Stimulated activated CD4-positive, alpha-beta T cell treated with anti-CD3 and anti-CD28 coated beads, Interleukin-2, amount 100 ng/mL, for 48 hours (primary cell): ENCODE measurements at regions not wholly inside any gene's neighbourhood (a gene's known extent, or its start where the extent isn't known, plus 50 kb on each side); places are given as distances from the start of the nearest gene placed in this dataset.
"Not testable (repeated sequence)": the region's sequence is repeated elsewhere in the genome, so short reads cannot be mapped to it uniquely, and the experiment has no call there.

Experiments
- DNase-seq, 2 donors: peaks; one replicate each; pipeline ENCODE4 v3.0.0-alpha.2; 2020

DNA sequence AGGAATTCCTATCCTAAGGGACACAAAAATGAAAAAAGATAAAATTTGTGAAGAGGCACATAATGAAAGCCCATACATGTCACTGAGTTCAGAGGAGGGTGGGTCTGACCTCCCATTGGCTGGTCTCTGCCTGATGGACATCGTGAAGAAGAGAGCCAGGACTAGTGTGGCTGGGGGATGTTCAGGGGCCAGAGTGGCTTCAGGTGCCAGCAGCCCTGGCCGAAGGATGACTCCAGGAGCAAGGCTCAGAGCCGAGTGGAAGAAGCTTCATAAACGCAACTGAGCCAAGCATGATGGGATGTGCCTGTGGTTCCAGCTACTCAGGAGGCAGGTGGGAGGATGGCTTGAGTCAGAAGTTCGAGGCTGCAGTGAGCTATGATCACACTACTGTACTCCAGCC is 56.9 kb upstream of the ATP5PO start:
- no peak for DNase-seq

DNA sequence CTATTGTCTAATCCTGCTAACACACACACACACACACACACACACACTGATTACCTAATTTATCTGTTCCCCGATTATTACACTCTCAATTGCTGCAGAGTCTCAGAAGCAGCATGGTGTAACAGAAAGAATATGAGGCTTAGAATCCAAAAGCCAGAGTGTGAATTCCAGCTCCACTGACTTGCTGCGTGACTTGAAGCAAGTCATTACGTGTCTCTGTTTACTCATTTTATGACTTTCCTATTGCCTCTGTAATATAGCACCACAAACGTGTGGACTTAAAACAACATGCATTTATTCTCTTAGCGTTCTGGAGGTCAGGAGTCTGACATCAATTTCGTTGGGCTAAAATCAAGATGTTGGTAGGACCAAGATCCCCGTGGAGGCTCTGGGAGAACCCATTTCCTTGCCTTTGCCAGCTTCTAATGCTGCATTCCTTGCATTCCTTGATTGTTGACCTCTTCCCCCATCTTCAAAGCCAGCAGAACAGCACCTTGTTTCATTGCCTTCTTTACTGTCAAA is 55.9 kb upstream of the ATP5PO start:
- no peak for DNase-seq

DNA sequence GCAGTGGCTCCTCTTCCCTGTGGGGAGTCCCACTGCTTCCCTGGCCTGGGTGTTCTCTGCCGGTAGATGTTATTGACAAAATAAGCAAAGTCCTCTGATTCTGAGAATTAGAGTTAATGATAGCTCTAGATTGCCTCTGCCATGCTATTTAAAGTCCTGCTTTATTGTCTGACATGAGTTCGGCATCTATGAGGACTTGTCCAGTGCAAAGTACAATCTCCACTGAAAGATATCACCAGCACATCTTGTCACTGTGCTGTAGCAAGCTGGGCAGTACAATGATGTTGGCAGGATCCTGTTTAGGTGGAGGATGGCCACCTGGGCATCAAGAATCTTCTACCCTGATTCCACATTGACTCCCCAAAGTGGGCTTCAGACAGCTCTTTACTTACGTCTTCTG is 54.0 kb upstream of the ATP5PO start:
- DNase-seq = no peak

DNA sequence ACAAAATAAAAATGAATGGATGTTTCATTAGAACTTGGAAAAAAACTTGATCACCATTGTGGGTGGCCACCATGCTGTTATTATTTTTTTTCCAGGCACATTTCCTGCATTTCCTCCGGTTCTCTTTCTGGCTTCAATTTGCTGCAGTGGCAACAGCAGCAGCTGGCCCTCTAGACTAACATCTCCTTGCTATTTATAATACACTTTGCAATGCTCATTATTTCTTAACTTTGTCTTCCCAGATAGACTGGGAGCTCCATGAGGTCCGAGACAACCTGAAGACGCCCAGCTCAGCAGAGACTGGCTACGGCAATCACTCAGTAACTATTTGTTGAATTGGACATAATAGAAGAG is 53.4 kb upstream of the ATP5PO start:
- DNase-seq = no peak

DNA sequence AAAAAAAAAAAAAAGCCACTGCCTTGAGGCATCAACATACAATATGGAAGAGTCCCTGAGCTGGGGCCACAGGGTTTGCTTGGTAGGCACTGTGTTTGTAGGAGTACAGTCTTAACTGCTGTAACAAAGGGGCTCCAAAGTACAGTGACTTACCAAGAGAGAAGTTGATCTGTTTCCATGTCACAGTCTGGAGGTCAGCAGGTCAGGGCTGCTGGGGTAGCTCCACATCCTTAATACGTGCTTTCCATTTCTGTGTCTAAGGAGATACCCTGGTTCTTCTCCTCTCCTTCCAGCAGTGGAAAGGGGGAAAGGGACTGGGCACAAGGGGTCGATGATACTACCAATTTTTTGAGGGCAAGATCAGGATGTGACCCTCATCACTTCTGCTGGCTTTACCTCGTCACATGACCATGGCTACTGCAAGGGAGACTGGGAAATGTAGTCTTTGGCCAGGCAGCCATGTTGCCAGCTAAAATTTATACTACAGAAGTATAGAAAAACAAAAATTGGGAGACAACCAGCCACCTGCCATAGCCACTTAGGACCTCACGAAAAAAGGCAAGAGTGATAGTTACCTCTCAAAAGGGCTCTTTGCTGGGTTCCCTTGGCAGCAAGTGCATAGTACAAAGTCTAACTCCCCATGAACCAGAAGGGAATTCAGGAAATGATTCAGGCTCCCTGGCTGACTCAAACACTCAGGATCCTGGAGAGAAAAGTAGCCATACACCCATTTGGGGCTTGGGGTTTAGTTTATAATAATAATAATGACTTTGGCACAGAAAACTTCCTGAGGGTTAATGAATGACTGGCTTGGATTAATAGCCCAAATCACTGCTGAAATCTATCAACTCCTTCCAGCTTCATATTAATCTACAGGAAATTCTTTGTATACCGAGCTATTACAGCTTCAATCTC is 52.7 kb upstream of the ATP5PO start:
- DNase-seq = no peak

DNA sequence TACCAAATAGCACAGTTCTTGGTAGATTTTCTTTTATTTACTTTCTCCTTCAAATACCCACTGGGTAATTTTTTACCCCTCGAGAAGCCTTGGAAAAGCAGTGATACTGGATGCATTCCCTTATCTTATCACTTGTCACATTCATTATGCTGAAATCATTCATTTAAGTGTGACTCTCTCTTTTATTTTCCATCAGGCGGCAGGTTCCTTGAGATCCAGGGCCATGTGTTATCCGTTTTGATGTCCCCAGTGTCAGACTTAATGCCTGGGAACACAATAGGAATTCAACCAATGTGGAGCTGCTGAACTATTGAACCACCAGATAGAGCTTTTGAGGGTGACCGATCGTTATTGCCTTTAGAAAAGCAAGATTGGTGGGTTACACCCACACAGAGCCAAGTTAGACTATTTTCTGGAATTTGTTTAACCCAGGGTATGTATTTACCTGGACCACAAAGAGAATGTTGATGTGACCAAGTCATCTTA is 51.5 kb upstream of the ATP5PO start:
- DNase-seq = no peak

DNA sequence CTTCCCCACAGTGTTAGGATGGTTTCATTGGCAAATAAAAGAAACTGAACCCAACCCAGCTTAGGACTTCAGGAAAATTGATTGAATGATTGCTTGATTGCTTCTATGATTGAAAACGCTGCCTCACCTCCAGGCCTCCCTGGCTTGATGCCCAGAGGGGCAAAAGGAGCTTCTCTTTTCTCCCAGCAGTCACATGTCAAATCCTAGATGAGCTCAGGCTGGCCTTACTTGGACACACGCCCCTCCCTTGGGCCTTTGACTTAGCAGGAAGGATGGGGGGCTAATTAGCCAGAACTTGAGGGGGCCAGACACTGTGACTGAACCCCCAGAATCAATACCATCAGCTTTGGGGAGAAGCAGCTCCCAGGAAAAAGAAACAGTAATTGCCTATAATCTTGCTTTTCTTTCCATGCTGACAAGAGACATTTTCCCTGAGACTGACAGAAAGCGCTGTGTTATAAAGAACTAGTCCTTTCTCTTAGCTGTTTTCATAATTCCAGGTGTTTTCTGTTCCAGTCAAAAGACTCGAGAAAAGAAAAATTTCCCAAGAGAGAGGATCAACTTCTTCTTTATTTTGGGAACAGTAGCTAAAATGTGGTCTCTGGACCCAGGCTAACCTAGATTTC is 50.8 kb upstream of the ATP5PO start:
- DNase-seq = no peak

DNA sequence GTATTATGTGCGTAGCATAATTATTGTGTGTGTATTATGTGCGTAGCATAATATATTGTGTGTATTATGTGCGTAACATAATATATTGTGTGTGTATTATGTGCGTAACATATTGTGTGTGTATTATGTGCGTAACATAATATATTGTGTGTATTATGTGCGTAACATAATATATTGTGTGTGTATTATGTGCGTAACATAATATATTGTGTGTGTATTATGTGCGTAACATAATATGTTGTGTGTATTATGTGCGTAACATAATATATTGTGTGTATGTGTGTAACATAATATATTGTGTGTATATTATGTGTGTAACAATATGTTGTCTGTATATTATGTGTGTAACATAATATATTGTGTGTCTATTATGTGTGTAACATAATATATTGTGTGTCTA is 50.1 kb upstream of the ATP5PO start:
- not testable (repeated sequence) for DNase-seq
